Common myeloid progenitor, CD34-positive (primary cell): ENCODE measurements at regions not wholly inside any gene's neighbourhood (a gene's known extent, or its start where the extent isn't known, plus 50 kb on each side); places are given as distances from the start of the nearest gene placed in this dataset.
"Not testable (repeated sequence)": the region's sequence is repeated elsewhere in the genome, so short reads cannot be mapped to it uniquely, and the experiment has no call there.

Experiments
- CTCF ChIA-PET: fragments of 350-600 bp; sonication (Branson Sonifier 250); formaldehyde crosslinking; loops from one replicate; lab custom pipeline; 2021; ENCODE audit warnings: antibody characterized with exemption; lab: Charles Lee
- POLR2A ChIA-PET: fragments of 350-600 bp; sonication (Branson Sonifier 250); formaldehyde crosslinking; loops from one replicate; lab custom pipeline; 2021; ENCODE audit warnings: antibody characterized with exemption; lab: Charles Lee
- DNase-seq, 3 donors: peaks; one replicate each; pipeline versions ENCODE4 v3.0.0 to v3.0.0-alpha.2; 2013
- H3K27ac ChIP-seq, 2 experiments: 1 replicate in 1 of 2; 2 replicates in 1 of 2; pipeline ENCODE4 v1.7.0; 2013; ENCODE audit warnings: inconsistent platforms in 2 of 2, low read length in 2 of 2, mild to moderate bottlenecking in 2 of 2, low read depth in 1 of 2, moderate library complexity in 1 of 2; ENCODE audit not compliant: severe bottlenecking in 2 of 2, insufficient read depth in 1 of 2, poor library complexity in 1 of 2
- H3K27me3 ChIP-seq, 5 experiments: replicated peaks in 2 of 5; 1 replicate in 3 of 5; 2 replicates in 2 of 5; pipeline versions ENCODE4 v1.6.1 to v1.7.0; 2013; ENCODE audit warnings: low read length in 4 of 5, mild to moderate bottlenecking in 2 of 5, moderate library complexity in 2 of 5, inconsistent platforms in 1 of 5; ENCODE audit not compliant: insufficient read depth in 5 of 5, control insufficient read depth in 4 of 5
- H3K36me3 ChIP-seq, 4 experiments: 1 replicate in 2 of 4; 2 replicates in 2 of 4; pipeline versions ENCODE4 v1.6.1 to v1.7.0; 2013; ENCODE audit warnings: low read length in 3 of 4, control low read depth in 1 of 4, mild to moderate bottlenecking in 1 of 4; ENCODE audit not compliant: control insufficient read depth in 4 of 4, insufficient read depth in 4 of 4
- H3K4me1 ChIP-seq, 4 experiments: 1 replicate in 3 of 4; 2 replicates in 1 of 4; pipeline versions ENCODE4 v1.6.1 to v1.7.1; 2013; ENCODE audit warnings: low read length in 3 of 4, mild to moderate bottlenecking in 3 of 4, control low read depth in 1 of 4, inconsistent platforms in 1 of 4, moderate library complexity in 1 of 4; ENCODE audit not compliant: control insufficient read depth in 4 of 4, insufficient read depth in 4 of 4; ENCODE audit errors: control extremely low read depth in 1 of 4
- H3K4me3 ChIP-seq, 7 experiments: 1 replicate in 4 of 7; 2 replicates in 3 of 7; pipeline versions ENCODE4 v1.5.1 to v1.7.0; 2013; ENCODE audit warnings: mild to moderate bottlenecking in 7 of 7, low read length in 6 of 7, moderate library complexity in 6 of 7, inconsistent platforms in 2 of 7, low read depth in 2 of 7, control low read depth in 1 of 7; ENCODE audit not compliant: insufficient read depth in 4 of 7, control insufficient read depth in 1 of 7; ENCODE audit errors: extremely low read depth in 1 of 7
- H3K9me3 ChIP-seq, 5 experiments: 1 replicate in 4 of 5; 2 replicates in 1 of 5; pipeline versions ENCODE4 v1.6.1 to v1.7.1; 2013; ENCODE audit warnings: low read length in 4 of 5, mild to moderate bottlenecking in 2 of 5, inconsistent platforms in 1 of 5, low read depth in 1 of 5, moderate library complexity in 1 of 5; ENCODE audit not compliant: control insufficient read depth in 4 of 5, insufficient read depth in 2 of 5; ENCODE audit errors: control extremely low read depth in 1 of 5
- WGBS: methylation state at CpG from one replicate; pipeline ENCODE4 v1.1.5; 2013; ENCODE audit not compliant: insufficient coverage; 5-methylcytosine and 5-hydroxymethylcytosine counted together

DNA sequence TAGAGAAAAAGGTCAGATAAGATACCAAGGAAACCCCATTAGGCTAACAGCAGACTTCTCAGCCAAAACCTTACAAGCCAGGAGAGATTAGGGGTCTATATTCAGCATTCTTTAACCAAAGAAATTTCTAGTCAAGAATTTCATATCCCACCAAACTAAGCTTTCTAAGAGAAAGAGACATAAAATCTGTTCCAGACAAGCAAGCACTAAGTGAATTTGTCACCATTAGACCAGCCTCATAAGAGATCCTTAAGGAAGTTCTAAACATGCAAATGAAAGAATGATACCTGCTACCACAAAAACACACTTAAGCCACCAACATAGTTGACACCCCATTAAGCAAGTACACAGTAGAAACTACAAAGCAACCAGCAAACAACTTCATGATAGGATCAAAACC is 276.2 kb downstream of the C11orf87 start:
- ChIA-PET CTCF (interaction anchor here (1.2 to 4.5 kb wide), 2 partner anchors 1000 to 1003 kb away, joined by 4 to 24 read pairs; no protein-coding TSS in a partner anchor), POLR2A (no interaction called here)
- H3K27me3 ChIP-seq = no peaks in the 10 kb centered on the region
- no peak overlapping the region for H3K4me3 ChIP-seq
- H3K36me3 ChIP-seq = no peaks in the 10 kb centered on the region
- DNase-seq = no peak
- no peak overlapping the region for H3K27ac ChIP-seq
- H3K9me3 ChIP-seq = peaks cover 0 to 11% (median 0%) of the 10 kb centered on the region in 5 experiments
- H3K4me1 ChIP-seq = no peaks in the 10 kb centered on the region

DNA sequence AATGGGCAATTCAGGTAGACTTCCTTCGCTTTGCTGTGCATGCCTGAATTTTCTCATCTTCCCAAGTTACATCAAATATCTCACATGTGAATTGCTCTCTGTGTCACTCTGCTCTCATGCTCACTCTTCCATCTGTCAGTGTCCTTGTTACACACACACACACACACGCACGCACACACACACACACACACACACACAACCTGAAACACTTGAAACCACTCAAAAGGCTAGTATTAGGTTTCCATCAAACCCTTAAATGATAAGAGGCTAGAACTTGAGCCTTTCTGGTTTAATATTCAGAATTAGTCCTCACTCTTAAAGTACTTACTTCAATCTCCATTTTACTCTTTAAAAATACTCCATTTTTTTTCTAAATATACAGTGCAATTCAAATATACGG is 282.4 kb downstream of the C11orf87 start:
- DNase-seq = no peak
- Histone ChIP-seq H3K9me3 (no peaks in the 10 kb centered on the region), H3K27me3 (peaks cover 0 to 2% (median 0%) of the 10 kb centered on the region in 5 experiments), H3K36me3 (no peaks in the 10 kb centered on the region), H3K27ac (no peak overlapping the region), H3K4me1 (no peaks in the 10 kb centered on the region), H3K4me3 (no peak overlapping the region)
- ChIA-PET POLR2A (no interaction called here), CTCF (interaction anchor here (0.7 kb wide), 1 partner anchor 154 kb away, joined by 3 read pairs; no protein-coding TSS in a partner anchor)
- 80% methylated on average over 2 of the region's 4 CpGs for WGBS

DNA sequence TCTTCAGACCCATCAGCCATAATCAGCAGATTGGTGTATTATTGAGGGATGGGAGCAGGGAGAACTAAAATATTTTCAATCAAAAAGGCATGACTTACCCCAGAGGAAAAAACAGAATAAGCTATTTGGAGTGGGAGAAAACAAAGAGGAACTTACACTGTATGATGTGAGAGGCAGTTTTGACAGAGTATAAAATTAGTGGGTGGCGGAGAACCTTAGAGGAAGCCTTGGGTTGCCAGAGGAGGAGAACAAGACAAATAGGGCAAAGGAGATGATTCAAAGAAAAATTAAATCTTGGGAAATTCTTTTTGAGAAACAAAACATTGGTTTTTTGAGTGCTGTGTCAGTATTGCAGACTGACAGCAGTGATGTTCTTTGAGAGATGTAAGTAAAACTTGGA is 285.0 kb downstream of the C11orf87 start:
- WGBS = 91% methylated on average over 1 of the region's 1 CpG
- POLR2A ChIA-PET = no interaction called here
- CTCF ChIA-PET = no interaction called here

DNA sequence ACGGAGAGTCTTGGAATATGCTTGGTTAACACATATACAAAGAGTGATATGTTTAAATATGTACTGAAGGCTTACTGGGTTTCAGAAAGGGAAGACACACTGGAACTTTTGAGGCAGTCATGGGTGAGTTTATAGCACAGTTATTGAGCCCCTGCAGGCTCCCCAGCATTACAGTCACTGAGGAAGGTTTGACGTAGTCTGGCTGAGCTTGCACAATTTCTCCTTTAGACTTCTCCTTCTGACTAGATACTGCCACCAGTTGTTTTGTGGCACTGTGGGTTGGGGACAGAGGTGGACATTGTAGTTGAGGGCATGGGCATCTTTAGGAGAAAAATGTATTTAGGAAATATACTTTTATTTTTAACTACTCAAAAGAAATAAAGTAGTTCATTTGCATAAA is 285.4 kb downstream of the C11orf87 start:
- H3K27me3 ChIP-seq = peaks cover 0 to 2% (median 0%) of the 10 kb centered on the region in 5 experiments
- WGBS = 100% methylated on average over 2 of the region's 2 CpGs
- H3K36me3 ChIP-seq = no peaks in the 10 kb centered on the region
- no peaks in the 10 kb centered on the region for H3K4me1 ChIP-seq
- POLR2A ChIA-PET = no interaction called here
- CTCF ChIA-PET = no interaction called here
- no peak overlapping the region for H3K4me3 ChIP-seq
- no peak overlapping the region for H3K27ac ChIP-seq
- no peaks in the 10 kb centered on the region for H3K9me3 ChIP-seq
- no peak for DNase-seq

More for the DNA sequence above, 285.0 kb downstream of the C11orf87 start:
- H3K4me3 ChIP-seq = no peak overlapping the region
- H3K27me3 ChIP-seq = peaks cover 0 to 2% (median 0%) of the 10 kb centered on the region in 5 experiments
- no peak for DNase-seq
- H3K36me3 ChIP-seq = no peaks in the 10 kb centered on the region
- H3K27ac ChIP-seq = no peak overlapping the region
- no peaks in the 10 kb centered on the region for H3K4me1 ChIP-seq
- no peaks in the 10 kb centered on the region for H3K9me3 ChIP-seq

DNA sequence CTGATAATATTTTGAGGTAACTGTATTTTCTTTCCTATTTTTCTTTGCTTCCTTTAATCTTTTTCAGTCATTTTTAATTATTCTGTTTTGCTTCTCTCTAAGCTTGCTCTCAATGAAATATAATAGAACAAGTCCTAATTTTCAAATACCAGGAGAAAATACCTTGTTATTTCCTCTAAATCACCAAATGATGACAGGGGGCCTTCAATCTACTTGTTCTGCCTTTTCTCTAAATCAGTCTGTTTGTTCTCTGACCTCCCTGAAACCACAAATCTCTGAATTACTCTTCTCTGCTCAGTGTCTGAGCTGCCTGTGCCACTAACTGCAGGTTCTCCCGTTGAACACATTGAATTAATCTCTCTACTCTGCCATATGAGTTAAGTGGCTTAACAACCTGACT is 286.2 kb downstream of the C11orf87 start:
- Histone ChIP-seq H3K4me3 (no peak overlapping the region), H3K27me3 (peaks cover 0 to 2% (median 0%) of the 10 kb centered on the region in 5 experiments), H3K36me3 (no peaks in the 10 kb centered on the region), H3K4me1 (no peaks in the 10 kb centered on the region), H3K27ac (no peak overlapping the region), H3K9me3 (peaks cover 0 to 4% (median 0%) of the 10 kb centered on the region in 5 experiments)
- ChIA-PET POLR2A (no interaction called here), CTCF (no interaction called here)
- no peak for DNase-seq
- 75% methylated on average over 1 of the region's 1 CpG for WGBS

DNA sequence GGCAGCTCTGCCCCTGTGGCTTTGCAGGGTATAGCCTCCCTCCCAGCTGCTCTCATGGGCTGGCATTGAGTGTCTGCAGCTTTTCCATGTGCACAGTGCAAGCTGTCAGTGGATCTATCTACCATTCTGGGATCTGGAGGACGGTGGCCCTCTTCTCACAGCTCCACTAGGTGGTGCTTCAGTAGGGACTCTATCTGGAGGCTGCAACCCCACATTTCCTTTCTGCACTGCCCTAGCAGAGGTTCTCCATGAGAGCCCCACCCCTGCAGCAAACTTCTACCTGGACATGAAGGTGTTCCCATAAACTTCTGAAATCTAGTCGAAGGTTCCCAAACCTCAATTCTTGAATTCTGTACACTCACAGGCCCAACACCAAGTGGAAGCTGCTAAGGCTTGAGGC is 292.5 kb downstream of the C11orf87 start:
- H3K4me1 ChIP-seq, H3K27me3 ChIP-seq, POLR2A ChIA-PET, CTCF ChIA-PET, H3K9me3 ChIP-seq, H3K27ac ChIP-seq, DNase-seq, H3K36me3 ChIP-seq, H3K4me3 ChIP-seq: not testable (repeated sequence)
- 93% methylated on average over 2 of the region's 2 CpGs for WGBS

DNA sequence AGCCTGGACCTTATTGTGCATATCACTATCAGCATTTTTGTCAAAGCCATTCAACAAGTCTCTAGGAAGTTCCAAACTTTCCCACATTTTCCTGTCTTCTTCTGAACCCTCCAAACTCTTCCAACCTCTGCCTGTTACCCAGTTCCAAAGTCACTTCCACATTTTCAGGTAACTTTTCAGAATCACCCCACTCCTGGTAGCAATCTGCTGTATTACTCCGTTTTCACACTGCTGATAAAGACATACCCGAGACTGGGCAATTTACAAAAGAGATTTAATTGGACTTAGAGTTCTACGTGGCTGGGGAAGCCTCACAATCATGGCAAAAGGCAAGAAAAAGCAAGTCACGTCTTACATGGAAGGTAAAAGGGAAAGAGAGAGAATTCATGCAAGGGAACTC is 293.4 kb downstream of the C11orf87 start:
- CTCF ChIA-PET, POLR2A ChIA-PET, H3K27ac ChIP-seq, H3K4me1 ChIP-seq, DNase-seq, H3K36me3 ChIP-seq, H3K27me3 ChIP-seq, H3K4me3 ChIP-seq, H3K9me3 ChIP-seq: not testable (repeated sequence)
- WGBS = 95% methylated on average over 4 of the region's 4 CpGs
